NCI-H2081 (cell line): ENCODE measurements at regions not wholly inside any gene's neighbourhood (a gene's known extent, or its start where the extent isn't known, plus 50 kb on each side); places are given as distances from the start of the nearest gene placed in this dataset.
A peak's percentile ranks its signal among the peaks of the same experiment; 100 is the strongest.

ENCODE experiments used
- DNase-seq, 2 experiments: peaks; one replicate each; lab custom pipeline; 2025; lab: John Stamatoyannopoulos, UW

GRCh38 chrX:8232406-8232805 is 61.3 kb upstream of the VCX2 start:
- no peak for DNase-seq

- DNase-seq = no peak
Observed at GRCh38 chrX:8233091-8233490, 62.0 kb upstream of the VCX2 start.

GRCh38 chrX:8235026-8235425 is 64.0 kb upstream of the VCX2 start:
- DNase-seq = no peak

GRCh38 chrX:8237718-8238117 is 66.7 kb upstream of the VCX2 start:
- no peak for DNase-seq

- no peak for DNase-seq
Observed at GRCh38 chrX:8242431-8243020, 71.5 kb upstream of the VCX2 start.

GRCh38 chrX:8244301-8244700 is 73.2 kb upstream of the VCX2 start:
- no peak for DNase-seq

- DNase-seq = no peak
Observed at GRCh38 chrX:8245411-8245810, 74.3 kb upstream of the VCX2 start.

GRCh38 chrX:8253096-8253495 is 82.0 kb upstream of the VCX2 start:
- DNase-seq = no peak

GRCh38 chrX:8254401-8254800 is 83.3 kb upstream of the VCX2 start:
- no peak for DNase-seq

- DNase-seq = no peak
Observed at GRCh38 chrX:8272821-8273220, 101.8 kb upstream of the VCX2 start.

- no peak for DNase-seq
Observed at GRCh38 chrX:8273451-8273895, 102.4 kb upstream of the VCX2 start.

GRCh38 chrX:8274170-8274569 is 103.1 kb upstream of the VCX2 start:
- DNase-seq = no peak

- DNase-seq = no peak
Observed at GRCh38 chrX:8278557-8278956, 107.5 kb upstream of the VCX2 start.

GRCh38 chrX:8279323-8279722 is 108.3 kb upstream of the VCX2 start:
- DNase-seq = no peak

- no peak for DNase-seq
Observed at GRCh38 chrX:8284131-8284530, 113.1 kb upstream of the VCX2 start.

- DNase-seq = no peak
Observed at GRCh38 chrX:8288590-8288989, 117.5 kb upstream of the VCX2 start.

- DNase-seq = no peak
Observed at GRCh38 chrX:8289523-8289922, 118.5 kb upstream of the VCX2 start.

GRCh38 chrX:8297766-8298165 is 126.7 kb upstream of the VCX2 start:
- DNase-seq = no peak

GRCh38 chrX:8304668-8305067 is 133.6 kb upstream of the VCX2 start:
- no peak for DNase-seq

- no peak for DNase-seq
Observed at GRCh38 chrX:8305350-8305749, 134.3 kb upstream of the VCX2 start.

- no peak for DNase-seq
Observed at GRCh38 chrX:8306291-8306925, 135.3 kb upstream of the VCX2 start.

- no peak for DNase-seq
Observed at GRCh38 chrX:8310409-8310808, 139.3 kb upstream of the VCX2 start.

GRCh38 chrX:8313844-8314243 is 142.8 kb upstream of the VCX2 start:
- peak in 1 of 2 experiments; percentile 5 for DNase-seq

- no peak for DNase-seq
Observed at GRCh38 chrX:8314881-8315280, 143.8 kb upstream of the VCX2 start.
